HCT116 (cell line): ENCODE measurements at regions not wholly inside any gene's neighbourhood (a gene's known extent, or its start where the extent isn't known, plus 50 kb on each side); places are given as distances from the start of the nearest gene placed in this dataset.

Source experiments
- CBX3 ChIP-seq: IDR thresholded peaks from 2 replicates; pipeline ENCODE4 v1.6.1; 2012; ENCODE audit warnings: low read depth
- CTCF ChIP-seq, 3 experiments: fragments of 200-600 bp in 1 of 3; sonication (generic) in 1 of 3; IDR thresholded peaks in 2 of 3; conservative IDR thresholded peaks in 1 of 3; 2 replicates each; pipeline ENCODE4 v1.5.1; 2012 to 2017; ENCODE audit warnings: low read depth in 2 of 3, low read length in 2 of 3, antibody characterized with exemption in 1 of 3, borderline replicate concordance in 1 of 3, control low read depth in 1 of 3, mild to moderate bottlenecking in 1 of 3, mixed read lengths in 1 of 3, mixed run types in 1 of 3, moderate library complexity in 1 of 3; ENCODE audit not compliant: insufficient read depth in 1 of 3
- EZH2phosphoT487 ChIP-seq: fragments of 200-600 bp; IDR thresholded peaks from 2 replicates; pipeline ENCODE4 v1.6.1; 2018; ENCODE audit warnings: antibody characterized with exemption, borderline replicate concordance
- JUND ChIP-seq: IDR thresholded peaks from 2 replicates; pipeline ENCODE4 v1.6.1; 2012
- MAX ChIP-seq: IDR thresholded peaks from 2 replicates; pipeline ENCODE4 v1.6.1; 2012
- POLR2A ChIP-seq: IDR thresholded peaks from 2 replicates; pipeline ENCODE4 v1.7.0; 2011; ENCODE audit warnings: borderline replicate concordance; ENCODE audit not compliant: insufficient read depth, insufficient read length; ENCODE audit errors: extremely low read depth
- POLR2AphosphoS5 ChIP-seq: IDR thresholded peaks from 2 replicates; pipeline ENCODE4 v1.6.1; 2011; ENCODE audit warnings: mild to moderate bottlenecking, low read depth, low read length, moderate library complexity
- YY1 ChIP-seq: IDR thresholded peaks from 2 replicates; pipeline ENCODE4 v1.6.1; 2011; ENCODE audit warnings: low read length, low read depth, moderate library complexity, mild to moderate bottlenecking; ENCODE audit not compliant: insufficient replicate concordance; ENCODE audit errors: extremely low read depth
- ZBTB33 ChIP-seq: IDR thresholded peaks from 2 replicates; pipeline ENCODE4 v1.6.1; 2011; ENCODE audit warnings: mild to moderate bottlenecking, low read length, moderate library complexity; ENCODE audit not compliant: insufficient replicate concordance; ENCODE audit errors: extremely low read depth

- TF ChIP-seq POLR2A: no peak
- no peak for TF ChIP-seq JUND
- no peak for TF ChIP-seq CTCF (IDR thresholded peaks at IDR 0.05 in 2 of 3, conservative IDR thresholded peaks at IDR 0.05 in 1 of 3; ENCODE audit: borderline replicate concordance in 1 of 3, insufficient read depth in 1 of 3, low read depth in 2 of 3, low read length in 2 of 3)
- TF ChIP-seq POLR2AphosphoS5: no peak
- TF ChIP-seq MAX: no peak
- no peak for TF ChIP-seq YY1
- TF ChIP-seq CBX3: no peak
- no peak for TF ChIP-seq EZH2phosphoT487
- no peak for TF ChIP-seq ZBTB33
Observed at GRCh38 chr4:169870507-169870906, 112.8 kb upstream of the HPF1 start.
